Activated T-cell treated with anti-CD3 and anti-CD28 coated beads, Interleukin-2, amount 50 U/mL, for 48 hours (primary cell): ENCODE measurements at regions not wholly inside any gene's neighbourhood (a gene's known extent, or its start where the extent isn't known, plus 50 kb on each side); places are given as distances from the start of the nearest gene placed in this dataset.
"Not testable (repeated sequence)": the region's sequence is repeated elsewhere in the genome, so short reads cannot be mapped to it uniquely, and the experiment has no call there.

ENCODE experiments used
- DNase-seq, 2 experiments: peaks; one replicate each; pipeline ENCODE4 v3.0.0-alpha.2; 2020

DNA sequence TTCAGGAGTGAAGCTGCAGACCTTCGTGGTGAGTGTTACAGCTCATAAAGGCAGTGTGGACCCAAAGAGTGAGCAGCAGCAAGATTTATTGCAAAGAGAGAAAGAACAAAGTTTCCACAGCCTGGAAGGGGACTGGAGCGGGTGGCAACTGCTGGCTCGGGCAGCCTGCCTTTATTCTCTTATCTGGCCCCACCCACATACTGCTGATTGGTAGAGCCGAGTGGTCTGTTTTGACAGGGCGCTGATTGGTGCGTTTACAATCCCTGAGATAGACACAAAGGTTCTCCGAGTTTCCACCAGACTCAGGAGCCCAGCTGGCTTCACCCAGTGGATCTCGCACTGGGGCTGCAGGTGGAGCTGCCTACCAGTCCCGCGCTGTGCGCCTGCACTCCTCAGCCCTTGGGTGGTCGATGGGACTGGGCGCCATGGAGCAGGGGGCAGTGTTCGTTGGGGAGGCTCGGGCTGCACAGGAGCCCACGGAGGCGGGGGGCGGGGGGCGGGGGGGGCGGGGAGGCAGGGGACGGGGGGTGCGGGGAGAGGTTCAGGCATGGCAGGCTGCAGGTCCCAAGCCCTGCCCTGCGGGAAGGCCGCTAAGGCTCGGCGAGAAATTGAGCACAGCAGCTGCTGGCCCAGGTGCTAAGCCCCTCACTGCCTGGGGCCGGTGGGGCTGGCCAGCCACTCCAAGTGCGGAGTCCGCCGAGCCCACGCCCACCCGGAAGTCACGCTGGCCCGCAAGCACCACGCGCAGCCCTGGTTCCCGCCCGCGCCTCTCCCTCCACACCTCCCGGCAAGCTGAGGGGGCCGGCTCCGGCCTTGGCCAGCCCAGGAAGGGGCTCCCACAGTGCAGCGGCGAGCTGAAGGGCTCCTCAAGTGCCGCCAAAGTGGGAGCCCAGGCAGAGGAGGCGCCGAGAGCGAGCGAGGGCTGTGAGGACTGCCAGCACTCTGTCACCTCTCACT is 59.9 kb upstream of the EN2 start:
- not testable (repeated sequence) for DNase-seq

DNA sequence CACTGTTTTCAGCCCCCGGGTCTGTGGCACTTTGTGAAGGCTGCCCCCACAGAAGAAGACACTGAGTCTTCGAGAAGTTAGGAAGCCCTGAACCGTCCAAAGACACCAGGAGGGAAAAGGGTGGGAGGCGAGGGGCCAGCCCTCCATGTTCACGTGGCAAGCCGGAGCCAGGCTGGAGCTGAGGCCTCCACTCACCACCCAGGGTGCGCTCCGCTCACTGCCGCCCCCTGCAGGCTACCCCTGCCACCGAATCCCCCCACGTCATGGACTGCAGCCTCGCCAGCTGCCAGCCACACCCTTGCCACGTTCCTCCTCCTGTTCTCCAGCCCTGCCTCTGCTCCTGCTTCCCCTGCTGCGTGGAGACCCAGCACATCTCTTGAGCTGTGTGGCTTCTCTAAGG is 59.0 kb upstream of the EN2 start:
- DNase-seq: peak; percentile 44 to 50

DNA sequence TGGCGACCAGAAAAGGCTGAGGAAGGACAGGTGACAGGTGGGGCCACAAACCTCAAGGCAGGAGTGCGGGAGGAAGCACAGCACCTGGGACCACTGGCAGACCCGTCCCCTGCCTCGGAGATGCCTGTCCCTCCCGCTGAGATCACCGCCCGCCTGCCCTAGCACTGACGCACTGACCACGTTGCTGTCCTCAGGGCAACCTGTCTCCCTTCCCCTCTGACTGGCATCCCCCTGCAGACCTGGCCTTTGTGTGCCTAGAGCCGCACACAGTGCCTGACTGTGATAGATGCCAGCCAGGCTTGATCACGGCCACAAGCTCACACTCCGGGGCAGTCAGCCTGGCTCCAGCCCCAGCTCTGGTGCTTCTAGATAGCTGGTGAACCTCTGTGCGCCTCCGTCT is 58.4 kb upstream of the EN2 start:
- no peak for DNase-seq

DNA sequence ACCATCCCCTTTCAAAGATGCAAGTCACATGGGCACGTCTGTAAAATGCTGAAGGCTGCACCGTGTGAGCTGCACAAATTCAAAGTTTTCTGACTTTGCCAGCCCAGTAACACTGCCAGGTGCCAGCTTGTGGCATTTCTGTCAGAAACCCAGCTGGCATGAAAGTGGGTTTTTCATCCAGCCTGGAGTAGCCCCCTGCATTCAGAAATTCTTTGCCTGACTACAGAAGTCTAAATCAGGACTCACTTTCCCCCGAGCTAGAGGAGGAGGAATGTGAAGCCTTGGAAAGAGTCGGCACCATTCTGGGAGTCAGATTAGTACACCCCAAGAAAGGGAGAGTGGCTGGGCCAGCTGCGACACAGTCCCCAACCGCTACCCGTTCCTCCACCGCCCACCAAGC is 56.7 kb upstream of the EN2 start:
- no peak for DNase-seq

DNA sequence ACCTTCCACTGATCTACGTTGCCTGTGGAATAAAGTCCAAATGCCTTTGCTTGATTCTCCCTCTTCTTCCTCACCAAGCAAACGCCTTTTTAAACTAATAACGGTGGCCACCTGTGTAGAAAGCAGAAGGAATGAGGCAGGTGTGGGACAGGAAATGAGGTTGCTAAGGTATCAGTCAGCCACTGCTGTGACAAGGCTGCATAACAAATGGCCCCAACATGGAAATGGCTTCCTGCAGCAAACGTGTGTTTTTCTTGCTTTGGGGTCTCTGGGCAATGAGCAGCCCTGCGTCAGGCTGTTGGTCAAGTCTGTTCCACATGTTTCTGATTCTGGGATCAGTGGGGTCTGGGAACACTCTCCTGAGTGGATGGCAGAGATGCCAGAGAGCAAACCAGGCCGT is 56.0 kb upstream of the EN2 start:
- DNase-seq: no peak

DNA sequence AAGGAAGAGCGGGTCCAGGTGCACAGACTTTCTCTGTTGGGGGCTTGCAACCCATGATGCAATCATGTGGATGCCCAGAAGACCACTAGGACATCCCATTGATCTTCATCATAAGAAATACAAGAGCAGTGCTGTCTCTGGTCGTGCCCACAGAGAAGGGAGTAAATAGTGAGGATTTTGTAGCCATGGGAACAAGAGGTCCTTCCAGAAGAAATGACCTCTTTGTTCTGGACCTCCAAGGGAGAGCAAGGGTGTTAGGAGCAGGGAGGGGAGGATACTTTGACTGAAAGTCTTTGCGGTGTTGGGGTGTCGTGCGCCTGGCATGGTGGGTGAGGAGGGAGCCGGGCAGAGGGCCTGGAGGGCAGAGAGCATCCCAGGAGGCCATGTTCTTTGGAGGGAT is 55.0 kb upstream of the EN2 start:
- no peak for DNase-seq

DNA sequence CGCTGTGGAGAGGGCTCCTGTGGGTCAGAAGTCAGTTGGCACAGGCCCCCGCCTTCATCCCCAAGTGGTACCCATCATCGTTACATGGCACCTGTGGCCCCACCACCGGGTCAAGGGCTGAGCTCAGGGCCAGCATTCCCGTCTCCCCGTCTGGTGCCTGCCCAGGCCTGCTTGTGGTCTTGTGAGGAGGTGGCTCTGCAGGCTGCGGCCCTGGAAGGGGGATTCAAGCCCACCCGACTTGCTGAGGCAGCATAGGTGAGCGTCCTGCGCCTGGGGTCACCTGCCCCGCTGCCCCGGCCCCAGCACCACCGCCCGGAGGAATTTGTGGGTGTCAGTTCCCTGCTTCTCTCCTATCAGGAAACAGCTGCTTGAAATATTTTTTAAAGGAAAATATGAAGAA is 53.0 kb upstream of the EN2 start:
- no peak for DNase-seq

DNA sequence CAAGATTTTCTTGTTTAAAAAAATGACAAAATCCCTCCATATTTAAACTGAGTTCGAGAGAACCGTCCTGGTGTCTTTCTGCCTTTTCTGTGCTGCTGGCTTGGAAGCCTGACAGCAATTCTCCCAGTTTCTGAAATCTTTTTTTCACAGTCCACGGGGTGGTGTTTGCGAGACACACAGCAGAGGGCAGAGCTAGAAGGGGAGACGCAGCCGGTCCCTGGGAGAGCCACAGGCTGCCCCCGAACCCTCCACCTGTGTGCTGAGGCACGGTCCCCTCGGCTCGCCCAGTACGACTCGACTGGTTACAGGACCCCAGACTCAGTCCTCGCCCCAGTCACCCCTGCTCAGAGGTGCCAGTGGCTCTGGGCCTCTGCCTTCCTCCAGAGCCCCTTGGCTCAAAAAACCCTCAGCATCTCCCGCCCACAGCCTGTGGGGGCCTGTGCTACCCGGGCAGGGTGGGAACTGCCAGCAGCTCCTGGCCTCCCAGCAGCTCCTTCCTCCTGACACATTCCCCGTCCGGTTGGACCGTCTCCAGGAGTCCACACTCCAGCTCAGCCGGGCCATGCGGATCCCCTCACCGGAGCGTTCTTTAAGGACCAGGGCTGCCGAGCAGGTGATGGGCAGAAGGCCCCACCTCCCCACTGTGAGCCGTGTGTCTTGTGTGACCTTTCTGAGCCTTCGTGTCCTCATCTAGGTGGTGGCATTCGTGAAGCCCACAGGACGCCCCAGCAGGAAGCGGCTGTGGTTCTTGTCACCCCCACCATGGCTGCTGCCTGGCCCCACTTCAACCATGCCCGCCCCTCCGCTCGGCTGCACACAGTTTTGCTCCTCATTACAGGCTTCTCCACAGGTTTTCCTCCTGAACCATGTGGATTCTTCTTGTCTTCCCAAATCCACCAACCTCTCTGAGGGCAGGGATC is 52.3 kb upstream of the EN2 start:
- no peak for DNase-seq

DNA sequence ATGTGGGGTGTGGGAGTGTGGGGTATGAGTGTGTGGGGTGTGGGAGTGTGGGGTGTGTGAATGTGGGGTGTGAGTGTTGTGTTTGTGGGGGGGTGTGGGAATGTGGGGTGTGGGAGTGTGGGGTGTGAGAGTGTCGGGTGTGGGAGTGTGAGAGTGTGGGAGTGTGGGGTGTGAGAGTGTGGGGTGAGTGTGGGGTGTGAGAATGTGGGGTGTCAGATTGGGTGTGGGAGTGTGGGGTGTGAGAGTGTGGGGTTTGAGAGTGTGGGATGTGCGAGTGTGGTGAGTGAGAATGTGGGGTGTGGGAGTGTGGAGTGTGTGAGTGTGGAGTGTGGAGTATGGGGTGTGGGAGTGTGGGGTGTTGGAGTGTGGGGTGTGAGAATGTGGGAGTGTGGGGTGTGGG is 50.1 kb upstream of the EN2 start:
- DNase-seq: no peak
